Ishikawa (cell line): ENCODE measurements at regions not wholly inside any gene's neighbourhood (a gene's known extent, or its start where the extent isn't known, plus 50 kb on each side); places are given as distances from the start of the nearest gene placed in this dataset.

ENCODE experiments used
- EGR1 ChIP-seq: IDR thresholded peaks from 2 replicates; pipeline ENCODE4 v1.6.1; 2012
- EP300 ChIP-seq: IDR thresholded peaks from 2 replicates; pipeline ENCODE4 v1.6.1; 2012; ENCODE audit warnings: borderline replicate concordance
- FOXM1 ChIP-seq: IDR thresholded peaks from 2 replicates; pipeline ENCODE4 v1.6.1; 2012; ENCODE audit warnings: low read depth, borderline replicate concordance
- MAX ChIP-seq: IDR thresholded peaks from 2 replicates; pipeline ENCODE4 v1.6.1; 2012
- RAD21 ChIP-seq: IDR thresholded peaks from 2 replicates; pipeline ENCODE4 v1.6.1; 2012; ENCODE audit warnings: low read depth
- YY1 ChIP-seq: IDR thresholded peaks from 2 replicates; pipeline ENCODE4 v1.6.1; 2012; ENCODE audit warnings: low read depth

GRCh38 chr18:27780061-27780745 lies 396.7 kb downstream of the CDH2 start:
- no peak for TF ChIP-seq YY1
- TF ChIP-seq EGR1: no peak
- TF ChIP-seq FOXM1: no peak
- TF ChIP-seq RAD21: no peak
- no peak for TF ChIP-seq MAX
- no peak for TF ChIP-seq EP300
